H9 (cell line): ENCODE measurements at regions not wholly inside any gene's neighbourhood (a gene's known extent, or its start where the extent isn't known, plus 50 kb on each side); places are given as distances from the start of the nearest gene placed in this dataset.

ENCODE experiments used
- DNase-seq: peaks from one replicate; pipeline ENCODE4 v3.0.0-alpha.2; 2017
- H2AFZ ChIP-seq: one replicate; pipeline ENCODE4 v1.6.1; 2013; ENCODE audit warnings: mild to moderate bottlenecking, low read length, control low read depth, moderate library complexity
- H2AK5ac ChIP-seq: 2 replicates; pipeline ENCODE4 v1.6.1; 2013; ENCODE audit warnings: low read length, control low read depth, mixed read lengths; ENCODE audit not compliant: insufficient read length
- H2BK120ac ChIP-seq: one replicate; pipeline ENCODE4 v1.6.1; 2013; ENCODE audit warnings: low read depth, mild to moderate bottlenecking, low read length, control low read depth, inconsistent platforms; ENCODE audit not compliant: poor library complexity, severe bottlenecking
- H2BK12ac ChIP-seq: 2 replicates; pipeline ENCODE4 v1.6.1; 2013; ENCODE audit warnings: low read length, control low read depth, mixed read lengths, low read depth; ENCODE audit not compliant: insufficient read length
- H2BK15ac ChIP-seq: 2 replicates; pipeline ENCODE4 v1.6.1; 2013; ENCODE audit warnings: low read depth, low read length, control low read depth
- H2BK20ac ChIP-seq: one replicate; pipeline ENCODE4 v1.6.1; 2013; ENCODE audit warnings: low read depth, mild to moderate bottlenecking, low read length, control low read depth, inconsistent platforms; ENCODE audit not compliant: poor library complexity, severe bottlenecking
- H2BK5ac ChIP-seq: 2 replicates; pipeline ENCODE4 v1.6.1; 2013; ENCODE audit warnings: low read length, control low read depth, mixed read lengths; ENCODE audit not compliant: insufficient read length
- H3K14ac ChIP-seq: 2 replicates; pipeline ENCODE4 v1.6.1; 2013; ENCODE audit warnings: low read length, control low read depth; ENCODE audit not compliant: insufficient read depth
- H3K18ac ChIP-seq: 2 replicates; pipeline ENCODE4 v1.6.1; 2013; ENCODE audit warnings: low read depth, mild to moderate bottlenecking, mixed read lengths, low read length, control low read depth; ENCODE audit not compliant: insufficient read length
- H3K23ac ChIP-seq: 2 replicates; pipeline ENCODE4 v1.6.1; 2013; ENCODE audit warnings: low read length, control low read depth, mixed read lengths, low read depth; ENCODE audit not compliant: insufficient read length
- H3K23me2 ChIP-seq: 2 replicates; pipeline ENCODE4 v1.6.1; 2013; ENCODE audit warnings: low read depth, mild to moderate bottlenecking, mixed read lengths, low read length, control low read depth; ENCODE audit not compliant: insufficient read length, poor library complexity, severe bottlenecking
- H3K27ac ChIP-seq: 2 replicates; pipeline ENCODE4 v1.5.1; 2013; ENCODE audit warnings: low read length, control low read depth, mixed read lengths, low read depth; ENCODE audit not compliant: insufficient read length
- H3K27me3 ChIP-seq: 2 replicates; pipeline ENCODE4 v1.6.1; 2013; ENCODE audit warnings: low read length, control low read depth, inconsistent platforms; ENCODE audit not compliant: insufficient read depth
- H3K4ac ChIP-seq: 2 replicates; pipeline ENCODE4 v1.6.1; 2013; ENCODE audit warnings: low read depth, mild to moderate bottlenecking, control low read depth, inconsistent platforms, low read length, moderate library complexity
- H3K4me1 ChIP-seq: 2 replicates; pipeline ENCODE4 v1.6.1; 2013; ENCODE audit warnings: low read length, control low read depth, inconsistent platforms; ENCODE audit not compliant: insufficient read depth
- H3K4me2 ChIP-seq: 2 replicates; pipeline ENCODE4 v1.6.1; 2013; ENCODE audit warnings: low read length, control low read depth, mixed read lengths; ENCODE audit not compliant: insufficient read length, insufficient read depth
- H3K56ac ChIP-seq: 2 replicates; pipeline ENCODE4 v1.6.1; 2013; ENCODE audit warnings: low read depth, mild to moderate bottlenecking, mixed read lengths, low read length, control low read depth; ENCODE audit not compliant: insufficient read length
- H3K79me1 ChIP-seq: 2 replicates; pipeline ENCODE4 v1.6.1; 2013; ENCODE audit warnings: low read depth, mild to moderate bottlenecking, moderate library complexity, low read length, control low read depth, inconsistent platforms; ENCODE audit not compliant: insufficient read depth, poor library complexity, severe bottlenecking
- H3K79me2 ChIP-seq: 2 replicates; pipeline ENCODE4 v1.6.1; 2013; ENCODE audit warnings: low read length, control low read depth, inconsistent platforms; ENCODE audit not compliant: insufficient read depth
- H3K9ac ChIP-seq: 2 replicates; pipeline ENCODE4 v1.6.1; 2013; ENCODE audit warnings: low read length, control low read depth, mixed read lengths; ENCODE audit not compliant: insufficient read length; ENCODE audit errors: extremely low read depth
- H3K9me3 ChIP-seq: one replicate; pipeline ENCODE4 v1.6.1; 2013; ENCODE audit warnings: low read depth, low read length, inconsistent platforms; ENCODE audit not compliant: control insufficient read depth
- H3T11ph ChIP-seq: one replicate; pipeline ENCODE4 v1.6.1; 2013; ENCODE audit warnings: mild to moderate bottlenecking, low read length, control low read depth, inconsistent platforms
- H4K20me1 ChIP-seq: one replicate; pipeline ENCODE4 v1.6.1; 2013; ENCODE audit not compliant: control insufficient read depth, insufficient read length, insufficient read depth
- H4K5ac ChIP-seq: 2 replicates; pipeline ENCODE4 v1.6.1; 2013; ENCODE audit warnings: low read depth, mild to moderate bottlenecking, mixed read lengths, low read length, control low read depth; ENCODE audit not compliant: insufficient read length
- H4K8ac ChIP-seq: replicated peaks from 2 replicates; pipeline ENCODE4 v1.6.1; 2013; ENCODE audit warnings: low read length, control low read depth, mixed read lengths, low read depth; ENCODE audit not compliant: insufficient read length
- H4K91ac ChIP-seq: 2 replicates; pipeline ENCODE4 v1.6.1; 2013; ENCODE audit warnings: low read depth, mild to moderate bottlenecking, moderate library complexity, mixed read lengths, low read length, control low read depth; ENCODE audit not compliant: insufficient read length
- H3K27ac Mint-ChIP-seq, 3 experiments: 2 replicates in 2 of 3; 3 replicates in 1 of 3; pipeline ENCODE4 v1.8.0; 2020 to 2021; ENCODE audit warnings: mixed read lengths in 3 of 3, mild to moderate bottlenecking in 1 of 3, moderate library complexity in 1 of 3
- H3K27me3 Mint-ChIP-seq: 2 replicates; pipeline ENCODE4 v1.8.0; 2021; ENCODE audit warnings: low read depth, mild to moderate bottlenecking, moderate library complexity, mixed read lengths
- H3K36me3 Mint-ChIP-seq, 3 experiments: 2 replicates in 2 of 3; 3 replicates in 1 of 3; pipeline ENCODE4 v1.8.0; 2020 to 2021; ENCODE audit warnings: low read depth in 3 of 3, mixed read lengths in 3 of 3; ENCODE audit not compliant: insufficient read depth in 1 of 3
- H3K4me1 Mint-ChIP-seq, 2 experiments: 2 replicates each; pipeline ENCODE4 v1.8.0; 2020; ENCODE audit warnings: mixed read lengths in 2 of 2
- H3K4me3 Mint-ChIP-seq, 2 experiments: 2 replicates in 1 of 2; 3 replicates in 1 of 2; pipeline ENCODE4 v1.8.0; 2020 to 2021; ENCODE audit warnings: mild to moderate bottlenecking in 2 of 2, mixed read lengths in 2 of 2, moderate library complexity in 1 of 2
- H3K9me3 Mint-ChIP-seq, 2 experiments: 2 replicates in 1 of 2; 3 replicates in 1 of 2; pipeline ENCODE4 v1.8.0; 2020; ENCODE audit warnings: mild to moderate bottlenecking in 2 of 2, mixed read lengths in 2 of 2, moderate library complexity in 1 of 2
- WGBS: extraction: QIAGEN DNeasy Blood & Tissue Kit; methylation state at CpG from one replicate; pipeline ENCODE4 v1.1.7; 2013; ENCODE audit warnings: missing lambda C conversion rate, low lambda C conversion rate, mixed read lengths; ENCODE audit not compliant: insufficient read length; ENCODE audit errors: extremely low coverage; 5-methylcytosine and 5-hydroxymethylcytosine counted together
- TF ChIP-seq, protein P1 (sequence below): fragments of 200-600 bp; sonication (generic); conservative IDR thresholded peaks from 3 replicates; pipeline ENCODE4 v1.8.0; 2021; ENCODE audit warnings: antibody characterized with exemption, mild to moderate bottlenecking

DNA sequence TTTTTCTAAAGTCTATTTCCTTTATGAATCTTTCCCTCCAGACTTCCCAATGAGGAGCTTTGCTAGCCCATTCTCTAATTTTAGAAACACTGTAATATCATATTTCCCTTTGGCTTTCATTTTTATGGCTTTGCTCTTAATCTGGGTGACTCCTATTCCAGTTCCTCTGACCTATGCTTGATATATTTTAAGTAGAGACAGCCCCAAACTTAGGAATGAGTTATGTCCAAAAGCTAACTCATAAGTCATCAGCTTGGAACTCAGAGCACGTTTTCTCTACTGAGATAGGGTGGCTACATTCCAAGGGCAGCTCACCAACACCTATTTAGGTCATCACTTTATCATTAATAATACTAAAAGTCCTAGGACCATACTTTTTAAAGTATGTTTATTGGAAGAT lies 77.8 kb downstream of the OR13H1 start:
- Histone ChIP-seq H3K79me2 (no peaks in the 10 kb centered on the region), H3K27me3 (no peaks in the 10 kb centered on the region), H3K56ac (no peak overlapping the region), H2BK5ac (no peak overlapping the region), H3K18ac (no peak overlapping the region), H3K23ac (no peak overlapping the region), H4K8ac (no peak overlapping the region), H2AFZ (no peak overlapping the region), H3K14ac (no peak overlapping the region), H3K9me3 (no peaks in the 10 kb centered on the region), H3K4me1 (no peaks in the 10 kb centered on the region), H2BK15ac (no peak overlapping the region), H3K4me2 (no peak overlapping the region), H2BK12ac (no peak overlapping the region), H4K5ac (no peak overlapping the region), H2BK120ac (no peak overlapping the region), H2AK5ac (no peak overlapping the region), H3K27ac (no peak overlapping the region), H3T11ph (no peak overlapping the region), H2BK20ac (no peak overlapping the region), H3K23me2 (no peaks in the 10 kb centered on the region), H4K91ac (no peak overlapping the region), H4K20me1 (no peaks in the 10 kb centered on the region), H3K79me1 (no peaks in the 10 kb centered on the region), H3K4ac (no peak overlapping the region), H3K9ac (no peak overlapping the region)
- H3K4me3 Mint-ChIP-seq: no peak overlapping the region
- no peaks in the 10 kb centered on the region for H3K36me3 Mint-ChIP-seq
- DNase-seq: no peak
- H3K9me3 Mint-ChIP-seq: no peaks in the 10 kb centered on the region
- H3K4me1 Mint-ChIP-seq: peaks cover 0 to under 1% of the 10 kb centered on the region in 2 experiments; a peak in 1 of 4 replicates
- H3K27me3 Mint-ChIP-seq: peaks cover 5% of the 10 kb centered on the region
- H3K27ac Mint-ChIP-seq: no peak overlapping the region
- no CpG with 5 or more reads among the region's 1 CpG for WGBS
- TF ChIP-seq, protein P1, sequence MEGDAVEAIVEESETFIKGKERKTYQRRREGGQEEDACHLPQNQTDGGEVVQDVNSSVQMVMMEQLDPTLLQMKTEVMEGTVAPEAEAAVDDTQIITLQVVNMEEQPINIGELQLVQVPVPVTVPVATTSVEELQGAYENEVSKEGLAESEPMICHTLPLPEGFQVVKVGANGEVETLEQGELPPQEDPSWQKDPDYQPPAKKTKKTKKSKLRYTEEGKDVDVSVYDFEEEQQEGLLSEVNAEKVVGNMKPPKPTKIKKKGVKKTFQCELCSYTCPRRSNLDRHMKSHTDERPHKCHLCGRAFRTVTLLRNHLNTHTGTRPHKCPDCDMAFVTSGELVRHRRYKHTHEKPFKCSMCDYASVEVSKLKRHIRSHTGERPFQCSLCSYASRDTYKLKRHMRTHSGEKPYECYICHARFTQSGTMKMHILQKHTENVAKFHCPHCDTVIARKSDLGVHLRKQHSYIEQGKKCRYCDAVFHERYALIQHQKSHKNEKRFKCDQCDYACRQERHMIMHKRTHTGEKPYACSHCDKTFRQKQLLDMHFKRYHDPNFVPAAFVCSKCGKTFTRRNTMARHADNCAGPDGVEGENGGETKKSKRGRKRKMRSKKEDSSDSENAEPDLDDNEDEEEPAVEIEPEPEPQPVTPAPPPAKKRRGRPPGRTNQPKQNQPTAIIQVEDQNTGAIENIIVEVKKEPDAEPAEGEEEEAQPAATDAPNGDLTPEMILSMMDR: no peak
